HG03558 (cell line): ENCODE measurements at regions not wholly inside any gene's neighbourhood (a gene's known extent, or its start where the extent isn't known, plus 50 kb on each side); places are given as distances from the start of the nearest gene placed in this dataset.

Experiments
- ATAC-seq: cut with Tn5 transposase; IDR thresholded peaks from one replicate; pipeline ENCODE4 v1.9.1; 2021; ENCODE audit warnings: moderate number of reproducible peaks; ENCODE audit not compliant: unreplicated experiment; ENCODE audit errors: extremely low read depth

- ATAC-seq: no peak
Observed at GRCh38 chr2:103902347-103902746, 951.6 kb upstream of the POU3F3 start.

- no peak for ATAC-seq
Observed at GRCh38 chr2:103921161-103921560, 932.8 kb upstream of the POU3F3 start.

GRCh38 chr2:103942199-103942598, 911.7 kb upstream of the POU3F3 start:
- ATAC-seq: no peak

GRCh38 chr2:103945083-103945482, 908.8 kb upstream of the POU3F3 start:
- no peak for ATAC-seq

- ATAC-seq: no peak
Observed at GRCh38 chr2:103959174-103960128, 894.5 kb upstream of the POU3F3 start.

- no peak for ATAC-seq
Observed at GRCh38 chr2:103960129-103960513, 893.8 kb upstream of the POU3F3 start.

- ATAC-seq: no peak
Observed at GRCh38 chr2:103960951-103961350, 893.0 kb upstream of the POU3F3 start.

- ATAC-seq: no peak
Observed at GRCh38 chr2:103961862-103962261, 892.1 kb upstream of the POU3F3 start.

- no peak for ATAC-seq
Observed at GRCh38 chr2:103962670-103963069, 891.2 kb upstream of the POU3F3 start.

GRCh38 chr2:103963146-103963725, 890.7 kb upstream of the POU3F3 start:
- no peak for ATAC-seq

- no peak for ATAC-seq
Observed at GRCh38 chr2:103977241-103977640, 876.7 kb upstream of the POU3F3 start.

- ATAC-seq: no peak
Observed at GRCh38 chr2:103977668-103978067, 876.2 kb upstream of the POU3F3 start.

- no peak for ATAC-seq
Observed at GRCh38 chr2:103980401-103980800, 873.5 kb upstream of the POU3F3 start.

GRCh38 chr2:103982691-103983090, 871.2 kb upstream of the POU3F3 start:
- ATAC-seq: no peak

GRCh38 chr2:103986001-103986400, 867.9 kb upstream of the POU3F3 start:
- no peak for ATAC-seq

- ATAC-seq: no peak
Observed at GRCh38 chr2:103991591-103991990, 862.3 kb upstream of the POU3F3 start.

- no peak for ATAC-seq
Observed at GRCh38 chr2:104004821-104005220, 849.1 kb upstream of the POU3F3 start.

GRCh38 chr2:104016801-104017200, 837.1 kb upstream of the POU3F3 start:
- no peak for ATAC-seq

GRCh38 chr2:104023306-104023705, 830.6 kb upstream of the POU3F3 start:
- ATAC-seq: no peak

GRCh38 chr2:104023765-104024164, 830.1 kb upstream of the POU3F3 start:
- no peak for ATAC-seq

- ATAC-seq: no peak
Observed at GRCh38 chr2:104025295-104025694, 828.6 kb upstream of the POU3F3 start.

- no peak for ATAC-seq
Observed at GRCh38 chr2:104026725-104027124, 827.2 kb upstream of the POU3F3 start.
